Mammary epithelial cell (primary cell): ENCODE measurements at regions not wholly inside any gene's neighbourhood (a gene's known extent, or its start where the extent isn't known, plus 50 kb on each side); places are given as distances from the start of the nearest gene placed in this dataset.

Source experiments
- EZH2 ChIP-seq: IDR thresholded peaks from 2 replicates; pipeline ENCODE4 v1.6.1; 2012; ENCODE audit warnings: low read length, inconsistent platforms, borderline replicate concordance
- TF ChIP-seq, protein P1 (sequence below), 2 donors: IDR thresholded peaks in 1 of 2; conservative IDR thresholded peaks in 1 of 2; 2 replicates each; pipeline ENCODE4 v1.5.1; 2011 to 2012; ENCODE audit warnings: inconsistent platforms in 2 of 2, low read length in 2 of 2, mild to moderate bottlenecking in 2 of 2, control low read depth in 1 of 2, low read depth in 1 of 2; ENCODE audit not compliant: insufficient read depth in 1 of 2; ENCODE audit errors: extremely low read depth in 1 of 2

GRCh38 chr5:164054461-164054860 lies 549.0 kb downstream of the MAT2B start:
- TF ChIP-seq, protein P1, sequence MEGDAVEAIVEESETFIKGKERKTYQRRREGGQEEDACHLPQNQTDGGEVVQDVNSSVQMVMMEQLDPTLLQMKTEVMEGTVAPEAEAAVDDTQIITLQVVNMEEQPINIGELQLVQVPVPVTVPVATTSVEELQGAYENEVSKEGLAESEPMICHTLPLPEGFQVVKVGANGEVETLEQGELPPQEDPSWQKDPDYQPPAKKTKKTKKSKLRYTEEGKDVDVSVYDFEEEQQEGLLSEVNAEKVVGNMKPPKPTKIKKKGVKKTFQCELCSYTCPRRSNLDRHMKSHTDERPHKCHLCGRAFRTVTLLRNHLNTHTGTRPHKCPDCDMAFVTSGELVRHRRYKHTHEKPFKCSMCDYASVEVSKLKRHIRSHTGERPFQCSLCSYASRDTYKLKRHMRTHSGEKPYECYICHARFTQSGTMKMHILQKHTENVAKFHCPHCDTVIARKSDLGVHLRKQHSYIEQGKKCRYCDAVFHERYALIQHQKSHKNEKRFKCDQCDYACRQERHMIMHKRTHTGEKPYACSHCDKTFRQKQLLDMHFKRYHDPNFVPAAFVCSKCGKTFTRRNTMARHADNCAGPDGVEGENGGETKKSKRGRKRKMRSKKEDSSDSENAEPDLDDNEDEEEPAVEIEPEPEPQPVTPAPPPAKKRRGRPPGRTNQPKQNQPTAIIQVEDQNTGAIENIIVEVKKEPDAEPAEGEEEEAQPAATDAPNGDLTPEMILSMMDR (conservative IDR thresholded peaks at IDR 0.05 in 1 of 2, IDR thresholded peaks at IDR 0.05 in 1 of 2; ENCODE audit: extremely low read depth in 1 of 2, insufficient read depth in 1 of 2, low read depth in 1 of 2, low read length in 2 of 2), result no peak
- no peak for TF ChIP-seq EZH2
